ENCODE measurements at regions not wholly inside any gene's neighbourhood (a gene's known extent, or its start where the extent isn't known, plus 50 kb on each side); places are given as distances from the start of the nearest gene placed in this dataset.

DNA sequence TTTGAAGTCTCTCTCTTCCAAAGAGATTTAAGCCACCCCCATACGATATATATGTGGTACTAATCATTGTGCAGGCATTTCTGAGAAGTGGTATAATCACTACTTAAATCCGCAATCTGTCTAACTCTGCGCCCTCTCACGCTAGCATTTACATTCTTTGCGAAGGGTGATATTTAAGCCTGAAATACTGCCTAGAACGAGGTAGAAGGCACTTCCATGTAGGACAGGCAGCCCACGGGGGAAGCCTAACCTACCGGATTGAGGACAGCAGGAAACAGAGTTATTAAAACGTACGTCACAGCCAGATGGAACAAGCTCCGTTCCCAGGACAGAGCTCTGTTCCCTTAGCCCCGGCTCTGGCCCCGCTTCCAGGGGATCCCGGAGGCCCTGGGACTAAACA is 59.3 kb upstream of the ECHDC3 start:
- WGBS (ENCODE audit: insufficient coverage, low lambda C conversion rate) = no CpG with 5 or more reads among the region's 14 CpGs
- Histone ChIP-seq H3K27ac (ENCODE audit: low read length) (no peak overlapping the region), H3K9me3 (ENCODE audit: control insufficient read depth, low read depth, low read length) (no peaks in the 10 kb centered on the region), H3K36me3 (ENCODE audit: control insufficient read depth, insufficient read depth, low read length) (no peaks in the 10 kb centered on the region), H3K27me3 (ENCODE audit: control insufficient read depth, insufficient read depth, low read length) (no peaks in the 10 kb centered on the region), H3K4me3 (ENCODE audit: low read length) (no peak overlapping the region), H3K4me1 (ENCODE audit: control insufficient read depth, insufficient read depth, low read length) (peaks cover 16% of the 10 kb centered on the region)
- no peak for DNase-seq

DNA sequence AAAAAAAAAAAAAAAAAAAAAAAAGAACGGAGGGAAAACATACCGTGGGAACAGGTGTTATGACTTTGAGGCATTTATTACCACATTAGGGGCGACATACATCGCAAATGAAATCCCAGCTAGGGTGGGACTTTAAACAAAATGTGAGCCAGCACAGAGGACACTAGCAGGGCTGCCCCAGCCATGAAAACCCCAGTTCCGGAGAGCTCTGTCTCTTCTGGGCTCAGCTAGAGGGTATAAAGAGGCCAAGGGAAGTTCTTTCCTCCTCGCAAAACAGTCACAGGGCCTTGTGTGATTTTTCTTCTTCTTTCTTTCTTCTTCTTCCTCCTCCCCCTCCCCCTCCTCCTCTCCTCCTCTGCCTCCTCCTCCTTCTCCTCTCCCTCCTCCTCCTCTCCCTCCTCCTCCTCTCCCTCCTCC is 59.9 kb upstream of the ECHDC3 start:
- H3K36me3 ChIP-seq (ENCODE audit: control insufficient read depth, insufficient read depth, low read length) = no peaks in the 10 kb centered on the region
- no peaks in the 10 kb centered on the region for H3K9me3 ChIP-seq (ENCODE audit: control insufficient read depth, low read depth, low read length)
- no peak overlapping the region for H3K27ac ChIP-seq (ENCODE audit: low read length)
- H3K4me1 ChIP-seq (ENCODE audit: control insufficient read depth, insufficient read depth, low read length) = peaks cover 16% of the 10 kb centered on the region
- H3K4me3 ChIP-seq (ENCODE audit: low read length) = no peak overlapping the region
- 80% methylated on average over 1 of the region's 6 CpGs for WGBS (ENCODE audit: insufficient coverage, low lambda C conversion rate)
- no peaks in the 10 kb centered on the region for H3K27me3 ChIP-seq (ENCODE audit: control insufficient read depth, insufficient read depth, low read length)
- no peak for DNase-seq

DNA sequence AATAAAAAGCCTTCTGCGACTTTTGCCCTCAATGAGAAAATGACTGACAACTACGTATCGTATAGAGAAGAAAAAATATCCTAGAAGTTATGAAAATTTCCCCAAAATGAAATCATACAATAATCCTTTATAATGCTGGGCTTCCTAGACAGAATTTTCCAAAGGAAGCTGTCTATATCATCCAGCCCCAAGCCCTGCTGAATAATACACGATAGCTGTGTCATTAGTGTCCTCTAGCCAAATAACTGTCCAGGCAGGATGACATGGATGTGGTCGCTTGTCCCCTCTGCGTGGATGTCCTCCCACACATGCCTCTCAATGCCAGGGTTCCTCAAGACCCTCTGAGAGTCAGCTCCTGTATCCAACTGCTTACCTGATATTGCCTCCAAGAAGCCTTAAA is 61.7 kb upstream of the ECHDC3 start:
- DNase-seq = no peak
- Histone ChIP-seq H3K27me3 (ENCODE audit: control insufficient read depth, insufficient read depth, low read length) (no peaks in the 10 kb centered on the region), H3K4me3 (ENCODE audit: low read length) (no peak overlapping the region), H3K9me3 (ENCODE audit: control insufficient read depth, low read depth, low read length) (no peaks in the 10 kb centered on the region), H3K4me1 (ENCODE audit: control insufficient read depth, insufficient read depth, low read length) (peaks cover 12% of the 10 kb centered on the region), H3K36me3 (ENCODE audit: control insufficient read depth, insufficient read depth, low read length) (no peaks in the 10 kb centered on the region), H3K27ac (ENCODE audit: low read length) (no peak overlapping the region)
- 100% methylated on average over 2 of the region's 6 CpGs for WGBS (ENCODE audit: insufficient coverage, low lambda C conversion rate)

DNA sequence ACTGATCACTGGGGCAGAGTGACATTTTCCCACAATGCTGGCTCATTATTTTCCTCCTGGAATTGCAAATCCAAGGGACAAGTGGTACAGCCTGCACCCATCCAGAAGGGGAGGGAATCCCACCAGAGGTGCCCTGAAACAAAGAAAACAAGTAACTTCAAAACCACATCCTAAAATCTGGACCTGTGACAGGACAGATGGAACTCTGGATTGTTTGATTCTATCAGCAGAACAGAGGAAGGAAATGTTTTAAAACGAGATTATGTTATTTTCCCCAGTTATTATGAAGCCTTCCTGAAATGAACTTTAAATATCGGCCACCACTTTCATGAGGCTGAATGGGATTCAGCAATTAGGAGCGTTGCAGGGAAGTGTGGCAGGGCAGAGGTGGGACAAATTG is 62.2 kb upstream of the ECHDC3 start:
- no peaks in the 10 kb centered on the region for H3K36me3 ChIP-seq (ENCODE audit: control insufficient read depth, insufficient read depth, low read length)
- no CpG with 5 or more reads among the region's 3 CpGs for WGBS (ENCODE audit: insufficient coverage, low lambda C conversion rate)
- H3K27ac ChIP-seq (ENCODE audit: low read length) = no peak overlapping the region
- no peaks in the 10 kb centered on the region for H3K9me3 ChIP-seq (ENCODE audit: control insufficient read depth, low read depth, low read length)
- H3K4me3 ChIP-seq (ENCODE audit: low read length) = no peak overlapping the region
- no peaks in the 10 kb centered on the region for H3K27me3 ChIP-seq (ENCODE audit: control insufficient read depth, insufficient read depth, low read length)
- H3K4me1 ChIP-seq (ENCODE audit: control insufficient read depth, insufficient read depth, low read length) = peaks cover 9% of the 10 kb centered on the region
- DNase-seq = no peak

DNA sequence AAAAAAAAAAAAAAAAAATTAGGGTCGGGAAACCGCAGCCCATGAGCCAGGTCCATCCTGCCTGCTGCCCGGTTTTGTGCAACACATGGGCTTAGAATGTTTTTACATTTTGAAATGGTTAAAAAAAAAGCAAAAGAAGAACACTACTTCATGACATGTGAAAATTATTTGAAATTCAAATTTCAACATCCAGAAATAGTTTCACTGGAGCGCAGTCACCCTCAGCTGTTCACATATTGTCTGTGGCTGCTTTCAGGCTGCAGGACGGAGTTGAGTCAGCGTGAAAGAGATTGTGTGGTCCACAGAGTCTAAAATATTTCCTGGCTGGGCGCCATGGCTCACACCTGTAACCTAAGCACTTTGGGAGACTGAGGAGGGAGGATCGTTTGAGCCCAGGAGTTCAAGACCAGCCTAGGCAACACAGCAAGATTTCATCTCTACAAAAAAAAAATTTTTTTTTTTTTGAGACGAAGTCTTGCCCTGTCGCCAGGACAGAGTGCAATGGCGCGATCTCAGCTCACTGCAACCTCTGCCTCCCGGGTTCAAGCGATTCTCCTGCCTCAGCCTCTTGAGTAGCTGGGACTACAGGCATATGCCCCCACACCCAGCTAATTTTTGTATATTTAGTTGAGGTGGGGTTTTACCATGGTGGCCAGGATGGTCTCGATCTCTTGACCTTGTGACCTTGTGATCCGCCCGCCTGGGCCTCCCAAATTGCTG is 63.9 kb upstream of the ECHDC3 start:
- peaks cover 2% of the 10 kb centered on the region for H3K4me1 ChIP-seq (ENCODE audit: control insufficient read depth, insufficient read depth, low read length)
- no peaks in the 10 kb centered on the region for H3K36me3 ChIP-seq (ENCODE audit: control insufficient read depth, insufficient read depth, low read length)
- no peak for DNase-seq
- H3K27ac ChIP-seq (ENCODE audit: low read length) = no peak overlapping the region
- H3K4me3 ChIP-seq (ENCODE audit: low read length) = no peak overlapping the region
- H3K27me3 ChIP-seq (ENCODE audit: control insufficient read depth, insufficient read depth, low read length) = no peaks in the 10 kb centered on the region
- 80% methylated on average over 4 of the region's 17 CpGs for WGBS (ENCODE audit: insufficient coverage, low lambda C conversion rate)
- H3K9me3 ChIP-seq (ENCODE audit: control insufficient read depth, low read depth, low read length) = no peaks in the 10 kb centered on the region

DNA sequence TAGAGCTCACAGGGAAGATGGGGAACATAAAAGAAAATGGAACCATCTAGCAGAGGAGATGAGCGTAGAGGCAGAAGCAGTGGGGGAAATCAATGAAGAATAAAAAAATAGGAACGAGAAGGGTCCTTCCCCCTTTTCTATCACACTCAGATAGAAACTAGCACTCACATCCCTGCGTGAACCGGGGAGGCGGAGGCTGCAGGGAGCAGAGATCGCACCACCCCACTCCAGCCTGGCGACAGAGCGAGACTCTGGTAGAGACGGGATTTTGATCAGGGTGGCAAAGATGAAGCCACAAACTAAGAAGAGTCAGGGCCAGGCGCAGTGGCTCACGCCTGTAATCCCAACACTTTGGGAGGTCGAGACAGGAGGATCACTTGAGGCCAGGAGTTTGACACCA is 64.7 kb upstream of the ECHDC3 start:
- no peak overlapping the region for H3K27ac ChIP-seq (ENCODE audit: low read length)
- H3K9me3 ChIP-seq (ENCODE audit: control insufficient read depth, low read depth, low read length) = no peaks in the 10 kb centered on the region
- H3K27me3 ChIP-seq (ENCODE audit: control insufficient read depth, insufficient read depth, low read length) = no peaks in the 10 kb centered on the region
- no peak overlapping the region for H3K4me3 ChIP-seq (ENCODE audit: low read length)
- no peaks in the 10 kb centered on the region for H3K4me1 ChIP-seq (ENCODE audit: control insufficient read depth, insufficient read depth, low read length)
- no peak for DNase-seq
- no peaks in the 10 kb centered on the region for H3K36me3 ChIP-seq (ENCODE audit: control insufficient read depth, insufficient read depth, low read length)
- 100% methylated on average over 2 of the region's 12 CpGs for WGBS (ENCODE audit: insufficient coverage, low lambda C conversion rate)

DNA sequence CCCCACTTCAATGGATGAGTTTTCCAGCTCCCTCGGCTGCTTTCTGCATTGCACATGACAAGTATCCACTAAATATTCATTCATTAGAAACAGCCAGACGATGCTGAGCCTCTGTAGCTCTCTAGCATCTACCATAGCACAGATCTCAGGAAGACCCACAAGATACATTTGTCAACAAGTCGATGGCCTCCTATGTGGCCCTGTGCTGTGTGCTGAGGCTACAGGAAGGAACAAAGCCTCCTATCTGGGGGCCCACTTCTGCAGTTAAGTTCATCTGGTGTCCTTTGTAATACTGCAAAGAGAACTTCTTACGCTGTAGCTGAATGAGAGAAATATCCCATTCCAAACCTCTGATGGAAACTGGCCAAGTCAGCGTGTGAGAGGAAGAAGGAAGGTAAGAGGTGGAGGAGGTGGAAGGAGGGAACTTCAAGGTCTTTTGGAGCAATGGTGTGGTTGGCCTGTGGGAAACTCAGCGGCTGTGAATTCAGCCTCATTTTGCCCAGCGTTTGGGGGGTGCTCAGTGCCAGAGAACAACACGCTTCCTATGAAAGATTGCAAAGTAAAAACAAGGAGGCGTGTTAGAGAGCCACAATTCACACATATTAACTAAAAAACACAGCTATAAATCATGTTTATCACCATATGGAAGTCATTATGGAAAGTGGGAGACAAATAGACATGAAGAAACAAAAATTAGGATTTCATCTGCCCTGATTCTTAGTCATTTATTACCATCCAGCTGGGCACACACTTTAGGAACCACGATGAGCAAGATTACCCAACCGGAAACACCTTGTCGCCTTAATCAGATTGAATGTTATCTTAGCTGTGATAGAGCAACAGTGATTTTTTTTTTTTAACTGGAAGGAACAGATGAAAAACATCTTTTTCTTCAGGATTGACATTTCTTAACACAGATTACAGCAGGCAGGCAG is 62.2 kb upstream of the USP6NL start:
- Histone ChIP-seq H3K27ac (ENCODE audit: low read length) (no peak overlapping the region), H3K27me3 (ENCODE audit: control insufficient read depth, insufficient read depth, low read length) (no peaks in the 10 kb centered on the region), H3K4me3 (ENCODE audit: low read length) (no peak overlapping the region), H3K4me1 (ENCODE audit: control insufficient read depth, insufficient read depth, low read length) (no peaks in the 10 kb centered on the region), H3K36me3 (ENCODE audit: control insufficient read depth, insufficient read depth, low read length) (no peaks in the 10 kb centered on the region), H3K9me3 (ENCODE audit: control insufficient read depth, low read depth, low read length) (no peaks in the 10 kb centered on the region)
- no CpG with 5 or more reads among the region's 12 CpGs for WGBS (ENCODE audit: insufficient coverage, low lambda C conversion rate)
- DNase-seq = no peak

DNA sequence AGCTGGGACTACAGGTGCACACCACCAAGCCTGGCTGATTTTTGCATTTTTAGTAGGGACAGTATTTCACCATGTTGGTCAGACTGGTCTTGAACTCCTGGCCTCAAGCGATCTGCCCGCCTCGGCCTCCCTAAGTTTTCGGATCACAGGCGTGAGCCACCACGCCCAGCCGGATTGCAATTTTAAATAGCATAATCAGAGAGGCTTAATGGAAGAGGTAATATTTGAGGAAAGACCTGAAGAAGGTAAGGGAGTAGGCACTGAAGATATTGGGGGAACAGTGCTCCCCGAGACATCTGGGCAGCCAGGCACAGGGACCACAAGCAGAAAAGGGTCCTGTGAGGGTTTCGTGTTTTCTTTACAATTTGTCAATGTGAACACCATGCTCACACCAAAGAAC is 61.4 kb upstream of the USP6NL start:
- no CpG with 5 or more reads among the region's 9 CpGs for WGBS (ENCODE audit: insufficient coverage, low lambda C conversion rate)
- no peak overlapping the region for H3K27ac ChIP-seq (ENCODE audit: low read length)

DNA sequence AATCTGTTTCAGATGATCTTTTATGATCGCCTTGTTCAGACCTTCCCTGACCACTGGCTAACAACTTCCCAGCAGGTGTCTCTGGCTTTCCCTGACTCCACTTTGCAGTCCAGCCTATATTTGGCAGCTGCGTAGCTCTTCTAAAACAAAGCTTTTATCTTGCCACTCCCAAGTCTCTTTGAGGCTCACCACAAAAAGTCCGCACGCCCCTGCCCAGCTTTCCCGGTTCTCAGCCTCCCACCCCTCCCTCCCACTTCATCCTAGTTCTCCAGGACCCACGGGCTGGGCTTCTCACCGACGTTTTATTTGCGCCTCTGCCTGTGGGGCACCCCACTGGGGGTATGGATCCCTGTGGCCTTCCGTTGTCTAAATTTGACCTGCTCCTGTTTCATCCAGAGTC is 58.9 kb upstream of the USP6NL start:
- H3K4me3 ChIP-seq (ENCODE audit: low read length) = no peak overlapping the region
- no peak for DNase-seq
- no peaks in the 10 kb centered on the region for H3K4me1 ChIP-seq (ENCODE audit: control insufficient read depth, insufficient read depth, low read length)
- no peaks in the 10 kb centered on the region for H3K27me3 ChIP-seq (ENCODE audit: control insufficient read depth, insufficient read depth, low read length)
- no peaks in the 10 kb centered on the region for H3K36me3 ChIP-seq (ENCODE audit: control insufficient read depth, insufficient read depth, low read length)
- no peak overlapping the region for H3K27ac ChIP-seq (ENCODE audit: low read length)
- 73% methylated on average over 2 of the region's 10 CpGs for WGBS (ENCODE audit: insufficient coverage, low lambda C conversion rate)
- no peaks in the 10 kb centered on the region for H3K9me3 ChIP-seq (ENCODE audit: control insufficient read depth, low read depth, low read length)

More for the DNA sequence above, 61.4 kb upstream of the USP6NL start:
- Histone ChIP-seq H3K9me3 (ENCODE audit: control insufficient read depth, low read depth, low read length) (no peaks in the 10 kb centered on the region), H3K4me1 (ENCODE audit: control insufficient read depth, insufficient read depth, low read length) (no peaks in the 10 kb centered on the region), H3K4me3 (ENCODE audit: low read length) (no peak overlapping the region), H3K36me3 (ENCODE audit: control insufficient read depth, insufficient read depth, low read length) (no peaks in the 10 kb centered on the region), H3K27me3 (ENCODE audit: control insufficient read depth, insufficient read depth, low read length) (no peaks in the 10 kb centered on the region)
- DNase-seq = no peak

DNA sequence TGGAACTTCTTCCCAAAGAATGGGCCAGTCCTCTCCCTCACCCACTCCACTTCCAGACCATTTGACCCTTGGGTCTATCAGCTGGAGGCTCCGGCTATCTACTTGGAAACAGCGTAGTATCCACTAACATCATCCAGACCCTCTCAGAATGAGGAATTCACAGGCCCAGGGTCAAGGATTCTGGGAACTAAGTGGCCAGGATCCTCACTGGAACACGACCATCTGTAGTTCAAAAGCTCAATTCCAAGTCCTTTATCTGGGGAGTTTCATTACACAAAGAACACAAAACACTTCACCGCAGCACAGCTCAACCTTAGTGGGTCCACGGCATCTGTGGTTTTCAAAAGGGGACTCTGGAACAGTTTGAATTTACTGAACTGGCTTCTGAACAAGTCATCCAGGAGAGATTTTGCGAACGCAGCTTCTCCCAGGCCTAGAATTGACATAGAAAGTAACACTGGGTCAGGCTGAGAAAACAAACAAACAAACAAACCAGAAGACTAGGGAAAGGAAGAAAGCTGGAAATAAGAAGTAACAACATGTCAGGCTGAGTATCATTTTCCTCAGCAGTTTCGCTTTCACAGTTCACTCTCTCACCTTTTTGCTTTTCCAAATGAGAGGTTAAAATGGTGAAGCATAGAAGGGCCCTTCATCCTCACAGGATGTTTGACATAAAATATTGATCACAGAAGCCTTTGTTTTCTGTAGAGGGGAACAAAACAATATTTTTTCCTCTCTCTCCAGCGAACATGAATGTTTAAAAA is 57.6 kb upstream of the USP6NL start:
- H3K27me3 ChIP-seq (ENCODE audit: control insufficient read depth, insufficient read depth, low read length) = no peaks in the 10 kb centered on the region
- 100% methylated on average over 3 of the region's 9 CpGs for WGBS (ENCODE audit: insufficient coverage, low lambda C conversion rate)
- H3K27ac ChIP-seq (ENCODE audit: low read length) = no peak overlapping the region
- DNase-seq = no peak
- H3K4me1 ChIP-seq (ENCODE audit: control insufficient read depth, insufficient read depth, low read length) = no peaks in the 10 kb centered on the region
- no peaks in the 10 kb centered on the region for H3K36me3 ChIP-seq (ENCODE audit: control insufficient read depth, insufficient read depth, low read length)
- H3K9me3 ChIP-seq (ENCODE audit: control insufficient read depth, low read depth, low read length) = no peaks in the 10 kb centered on the region
- no peak overlapping the region for H3K4me3 ChIP-seq (ENCODE audit: low read length)

All from large intestine (tissue), 3 donors.